ENCODE measurements at regions not wholly inside any gene's neighbourhood (a gene's known extent, or its start where the extent isn't known, plus 50 kb on each side); places are given as distances from the start of the nearest gene placed in this dataset.
A peak's percentile ranks its signal among the peaks of the same experiment; 100 is the strongest.

DNA sequence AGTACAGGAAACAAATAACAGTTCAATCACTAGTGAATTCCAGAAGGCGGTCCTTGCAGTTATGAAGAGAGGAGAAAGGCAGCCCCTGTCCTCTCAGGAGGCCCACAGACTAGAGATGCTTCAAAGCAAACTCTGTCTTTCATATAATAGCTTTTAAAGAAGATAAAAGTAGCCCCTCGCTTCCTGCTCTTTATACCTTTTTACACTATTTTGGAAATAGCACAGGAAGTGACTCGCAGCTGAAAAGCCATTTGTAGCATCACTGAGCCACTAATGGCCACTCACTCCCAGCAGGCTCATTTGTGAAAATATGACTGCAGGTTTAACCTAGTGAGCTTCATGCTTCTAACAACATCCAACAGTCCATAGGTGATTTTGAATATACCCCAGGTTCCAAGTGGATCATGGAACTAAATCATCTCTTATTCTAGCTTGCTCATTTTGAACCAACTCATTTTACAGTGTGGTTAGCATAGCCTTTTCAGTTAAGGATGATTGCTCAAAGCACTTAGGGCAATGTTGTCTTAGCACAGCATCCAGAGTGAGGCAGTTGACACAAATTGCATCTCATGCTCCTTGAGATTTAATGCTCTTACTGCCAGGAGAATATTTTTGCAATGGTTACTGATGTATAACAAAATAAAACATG lies 136.0 kb upstream of the NRSN1 start:
- DNase-seq, result no peak

DNA sequence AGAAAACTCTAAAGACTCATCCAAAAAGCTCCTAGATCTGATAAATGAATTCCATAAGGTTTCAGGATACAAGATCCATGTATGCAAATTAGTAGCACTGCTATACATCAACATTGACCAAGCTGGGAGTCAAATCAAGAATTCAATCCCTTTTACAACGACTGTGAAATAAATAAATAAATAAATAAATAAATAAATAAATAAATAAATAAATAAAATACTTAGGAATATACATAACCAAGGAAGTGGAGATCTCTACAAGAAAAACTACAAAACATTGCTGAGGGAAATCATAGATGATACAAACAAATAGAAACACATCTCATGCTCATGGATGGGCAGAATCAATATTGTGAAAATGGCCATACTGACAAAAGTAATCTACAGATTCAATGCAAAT lies 132.0 kb upstream of the NRSN1 start:
- no peak for DNase-seq

GRCh38 chr6:24004062-24004461 lies 122.0 kb upstream of the NRSN1 start:
- peak; percentile 4 for DNase-seq

DNA sequence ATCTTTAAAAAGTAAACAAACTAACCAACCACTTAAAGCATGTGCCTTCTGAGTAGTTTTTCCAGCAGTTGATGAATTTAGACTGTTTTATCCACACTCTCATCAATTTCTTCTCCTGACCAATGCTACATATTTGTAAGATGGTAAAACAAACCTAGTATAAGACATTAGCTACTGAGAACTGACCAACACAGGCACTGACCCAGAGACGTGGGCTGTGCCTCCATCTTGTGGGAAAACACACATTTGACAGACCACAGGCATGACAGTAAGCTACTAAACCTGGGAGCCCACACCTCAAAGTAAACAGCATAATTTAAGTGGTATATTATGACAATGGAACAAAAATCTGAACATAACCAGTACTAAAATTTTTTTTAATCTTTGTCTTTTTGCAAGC lies 121.4 kb upstream of the NRSN1 start:
- DNase-seq, result no peak

DNA sequence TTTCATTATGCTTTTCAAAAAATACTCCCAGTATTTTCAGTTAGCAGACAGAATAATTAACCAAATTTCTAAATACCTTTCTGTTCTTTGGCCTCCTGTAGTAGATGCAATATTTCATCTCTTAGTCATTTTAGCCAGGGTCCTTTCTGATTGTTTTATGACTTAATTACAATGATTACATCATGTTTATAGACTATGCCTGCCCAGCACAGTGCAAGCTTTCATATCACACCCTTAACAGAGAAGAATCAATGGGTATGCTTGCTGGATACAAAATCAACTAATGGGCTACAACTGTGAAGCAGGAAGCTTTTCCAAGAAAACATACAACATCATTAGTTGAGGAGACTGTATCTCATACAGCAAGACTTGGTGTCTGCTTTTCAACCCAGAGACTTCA lies 119.8 kb upstream of the NRSN1 start:
- no peak for DNase-seq

- DNase-seq, result no peak
Observed at GRCh38 chr6:24009319-24009718, 116.7 kb upstream of the NRSN1 start.

DNA sequence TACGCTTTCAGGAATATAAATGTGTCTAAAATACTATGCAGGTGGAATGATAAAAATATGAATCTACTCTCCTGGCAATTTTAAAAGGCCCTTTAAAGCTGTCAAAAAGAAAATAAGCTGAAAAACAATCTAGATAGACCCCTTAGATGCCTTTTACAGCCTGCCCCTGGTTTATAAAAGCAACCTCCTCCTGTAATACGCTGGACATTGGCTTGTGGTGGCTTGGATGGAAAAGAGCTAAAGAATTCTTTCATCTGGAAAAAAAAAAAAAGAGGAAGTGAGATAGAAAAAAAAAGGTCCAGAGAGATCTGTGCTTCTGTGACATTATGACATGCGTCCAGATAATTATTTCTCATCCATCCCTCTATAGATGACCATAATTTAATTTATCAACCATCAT lies 115.9 kb upstream of the NRSN1 start:
- no peak for DNase-seq

DNA sequence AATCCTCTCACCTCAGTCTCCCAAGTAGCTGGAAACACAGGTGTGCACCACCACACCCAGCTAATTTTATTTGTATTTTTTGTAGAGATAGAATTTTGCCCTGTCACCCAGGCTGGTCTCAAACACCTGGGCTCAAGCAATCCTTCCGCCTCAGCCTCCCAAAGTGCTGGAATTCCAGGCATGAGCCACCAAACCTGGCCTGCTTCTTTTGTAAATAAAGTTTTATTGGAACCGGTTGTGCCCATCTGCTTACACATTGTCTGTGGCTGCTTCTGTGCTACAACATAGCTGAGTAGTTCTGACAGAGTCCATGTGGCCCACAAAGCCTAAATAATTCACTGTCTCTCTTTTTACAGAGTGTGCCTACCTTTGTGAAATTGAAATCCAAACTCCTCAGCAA lies 109.7 kb upstream of the NRSN1 start:
- no peak for DNase-seq

DNA sequence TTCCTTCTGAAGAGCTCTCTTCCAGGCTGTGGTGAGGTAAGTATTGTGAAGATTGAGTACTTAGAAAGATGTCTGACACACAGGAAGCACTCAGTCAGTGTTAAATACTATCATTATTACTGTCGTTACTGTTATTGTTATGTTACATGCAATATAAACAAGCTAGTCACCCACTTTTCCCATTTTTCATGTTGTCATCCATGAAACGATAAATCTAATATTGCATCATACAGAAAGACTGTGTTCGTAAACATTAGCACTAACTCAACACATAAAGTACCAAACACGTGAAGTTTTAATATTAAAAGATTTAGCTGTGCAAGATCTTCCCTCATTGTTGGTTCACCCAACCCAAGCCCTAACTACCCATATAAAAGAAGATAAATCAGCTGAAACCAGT lies 109.2 kb upstream of the NRSN1 start:
- no peak for DNase-seq

GRCh38 chr6:24019393-24019792 lies 106.6 kb upstream of the NRSN1 start:
- DNase-seq, result no peak

- no peak for DNase-seq
Observed at GRCh38 chr6:24019830-24020229, 106.2 kb upstream of the NRSN1 start.

DNA sequence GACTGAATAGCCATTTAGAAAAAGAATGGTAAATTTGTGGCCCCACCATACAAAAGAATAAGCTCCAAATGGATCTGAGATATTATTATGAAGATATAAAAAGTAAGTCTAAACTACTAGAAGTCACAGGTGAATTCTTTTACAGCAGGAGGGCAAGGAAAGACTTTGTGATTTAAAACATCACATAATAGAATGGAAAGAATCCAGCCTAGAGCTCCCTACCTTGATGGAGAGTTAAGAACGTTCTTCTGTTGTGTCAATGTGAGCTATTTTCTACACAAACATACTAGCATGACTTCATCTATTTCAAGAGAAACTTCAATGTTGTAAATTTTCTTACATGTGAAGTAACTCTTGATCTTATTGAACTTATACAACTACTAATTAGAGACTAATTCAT lies 100.0 kb upstream of the NRSN1 start:
- no peak for DNase-seq

- DNase-seq, result no peak
Observed at GRCh38 chr6:24031496-24031895, 94.5 kb upstream of the NRSN1 start.

DNA sequence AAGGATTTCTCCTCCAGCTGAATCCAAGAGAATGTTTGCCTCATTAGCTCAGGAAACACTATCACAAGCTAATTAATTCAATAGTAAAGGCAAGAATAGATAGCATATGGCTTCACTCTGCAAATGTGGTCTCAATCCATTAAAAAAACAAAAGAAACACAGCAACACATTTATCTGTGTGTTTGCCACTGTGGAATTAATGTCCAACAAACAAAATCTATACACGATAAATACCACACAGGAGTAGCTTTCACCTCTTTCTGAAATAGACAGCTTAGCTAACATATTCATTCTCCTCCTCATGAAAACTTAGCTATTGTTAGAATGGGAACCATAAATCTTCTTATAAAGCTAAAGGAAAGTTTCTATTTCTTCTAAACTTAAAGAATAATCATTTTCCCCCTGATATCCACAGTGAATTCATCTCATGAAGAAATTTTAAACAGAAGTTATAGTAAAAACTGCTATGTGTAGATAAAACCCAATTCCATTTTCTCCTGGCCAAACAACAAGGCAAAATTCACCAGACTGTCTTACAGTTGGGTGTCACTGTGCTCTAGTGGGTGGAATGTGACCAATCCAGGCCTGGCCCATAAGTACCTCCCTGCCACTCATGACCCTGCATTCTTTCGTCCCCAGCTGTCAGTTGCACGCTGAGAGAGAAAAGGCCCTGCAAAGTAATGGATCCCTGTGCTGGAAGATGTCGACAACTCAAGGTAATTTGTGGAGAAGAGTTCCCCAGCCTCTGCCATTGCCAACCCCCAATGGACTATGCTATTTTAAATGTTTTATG lies 92.9 kb upstream of the NRSN1 start:
- DNase-seq, result no peak

- DNase-seq, result no peak
Observed at GRCh38 chr6:24043848-24044247, 82.2 kb upstream of the NRSN1 start.

DNA sequence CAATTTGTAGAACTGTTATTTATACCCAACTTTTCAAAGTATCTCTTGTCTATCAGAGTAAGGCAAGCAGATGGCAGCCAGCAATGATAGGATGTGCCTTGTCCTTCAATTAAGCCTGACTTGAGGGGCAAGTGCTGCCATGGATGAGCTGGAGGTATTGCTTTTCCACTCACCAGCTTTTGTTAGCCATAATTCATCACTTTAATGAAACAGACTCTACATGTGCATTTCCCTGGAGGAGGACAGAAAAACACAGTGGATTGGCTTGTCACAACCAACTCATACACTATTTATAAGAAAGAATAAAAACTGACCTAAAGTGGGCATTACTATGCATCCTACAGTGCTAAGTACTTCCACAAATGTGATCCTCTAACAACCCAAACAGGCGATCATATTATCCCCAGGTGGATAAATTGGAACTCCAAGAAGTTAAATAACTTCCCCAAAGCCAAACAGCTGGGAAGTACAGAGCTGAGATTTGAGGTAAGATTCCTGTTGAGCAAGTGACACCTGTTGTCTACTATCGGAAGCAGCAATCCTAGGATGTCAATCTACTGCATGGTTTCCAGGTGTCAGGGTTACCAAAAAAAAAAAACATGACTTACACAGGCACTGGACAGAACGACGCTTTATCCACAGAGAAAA lies 73.9 kb upstream of the NRSN1 start:
- DNase-seq, result no peak

DNA sequence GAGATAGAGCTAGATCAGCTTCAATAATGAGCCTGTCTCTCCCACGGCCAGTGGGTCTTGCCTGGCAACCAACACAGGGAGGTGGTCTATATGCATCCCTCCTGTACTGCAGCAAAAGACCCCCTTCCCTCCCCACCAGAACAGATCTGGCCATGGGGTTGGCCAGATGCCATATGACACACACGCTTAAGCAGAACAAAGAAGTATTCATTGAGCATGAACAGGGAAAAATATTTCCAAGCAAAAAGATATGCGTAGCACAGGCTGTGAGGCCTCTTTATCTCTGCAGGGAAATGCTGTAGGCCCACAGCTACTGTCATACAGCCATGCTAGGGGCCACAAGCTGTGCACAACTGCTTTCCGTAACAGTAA lies 73.4 kb upstream of the NRSN1 start:
- no peak for DNase-seq

DNA sequence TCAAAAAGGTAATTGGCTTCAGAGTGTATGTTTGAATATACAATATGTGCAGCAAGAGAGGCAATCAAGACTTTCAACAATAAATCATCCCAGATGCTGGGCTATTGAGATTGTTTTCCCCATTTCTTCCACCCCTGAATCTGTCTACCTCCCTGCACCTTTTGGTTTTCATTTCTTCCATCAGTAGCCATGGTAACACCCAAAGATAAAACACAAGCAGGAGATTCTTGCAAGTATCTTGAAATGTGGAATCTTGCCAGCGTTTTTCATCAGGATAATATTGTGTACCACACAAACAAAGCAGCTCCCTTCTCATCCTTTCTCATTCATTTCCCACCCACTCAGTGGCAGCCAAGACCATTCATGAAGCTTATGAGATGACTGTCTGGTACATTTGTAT lies 73.0 kb upstream of the NRSN1 start:
- no peak for DNase-seq

- no peak for DNase-seq
Observed at GRCh38 chr6:24054388-24054787, 71.6 kb upstream of the NRSN1 start.

- no peak for DNase-seq
Observed at GRCh38 chr6:24056567-24056966, 69.4 kb upstream of the NRSN1 start.

DNA sequence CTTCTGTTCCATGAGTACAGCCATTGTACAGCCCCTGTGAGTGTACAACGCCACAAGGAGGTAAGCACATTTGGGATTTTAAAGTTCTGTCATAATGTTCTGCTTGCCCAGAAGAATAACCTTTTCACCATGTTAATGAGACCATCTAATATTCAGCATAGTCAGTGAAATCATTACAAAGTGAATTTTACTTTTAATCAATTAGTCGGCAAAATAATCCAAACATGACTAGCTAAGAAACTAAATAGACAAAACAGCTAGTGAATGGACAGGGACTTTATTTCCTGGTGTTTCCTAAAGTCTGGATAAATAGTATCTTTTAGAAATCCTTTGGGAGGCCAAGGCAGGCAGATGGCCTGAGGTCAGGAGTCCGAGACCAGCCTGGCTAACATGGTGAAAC lies 69.0 kb upstream of the NRSN1 start:
- no peak for DNase-seq

GRCh38 chr6:24060982-24061754 lies 64.8 kb upstream of the NRSN1 start:
- no peak for DNase-seq

DNA sequence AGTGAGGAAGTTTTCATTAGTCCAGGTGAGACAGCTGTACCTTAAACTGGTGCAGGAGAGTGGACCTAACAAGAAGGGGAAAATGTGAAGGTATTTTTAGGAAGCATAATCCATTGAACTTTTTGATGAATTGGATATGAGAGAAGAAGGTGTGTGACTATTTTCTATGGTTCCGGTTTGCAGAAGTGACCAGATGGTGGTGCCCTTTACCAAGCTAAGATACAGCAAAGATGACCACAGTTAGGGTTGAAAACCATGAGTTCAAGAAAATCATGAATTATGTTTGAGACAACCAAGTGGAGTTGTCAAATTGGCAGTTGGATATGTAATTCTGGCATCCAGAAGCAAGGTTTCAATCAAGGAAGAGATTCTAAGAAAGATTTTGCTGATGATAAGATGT lies 61.9 kb upstream of the NRSN1 start:
- DNase-seq, result no peak

DNA sequence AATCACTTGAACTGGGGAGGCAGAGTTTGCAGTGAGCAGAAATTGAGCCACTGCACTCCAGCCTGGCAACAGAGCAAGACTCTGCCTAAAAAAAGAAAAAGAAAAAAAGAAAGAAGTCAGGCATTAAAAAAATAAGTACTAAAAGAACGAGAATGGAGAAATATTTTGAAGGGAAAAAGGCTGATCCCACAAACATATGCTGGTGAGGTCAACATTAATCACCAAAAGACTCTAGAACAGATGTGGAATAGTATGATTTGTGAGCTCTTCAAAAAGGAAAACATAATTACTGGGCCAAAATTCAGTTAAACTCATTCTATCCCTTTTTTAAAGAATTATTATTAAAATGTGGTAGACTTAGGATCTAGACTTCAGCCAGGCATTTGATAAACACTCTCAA lies 61.2 kb upstream of the NRSN1 start:
- DNase-seq, result no peak

Data from GOT3 (cell line).